Activated naive CD8-positive, alpha-beta T cell treated with anti-CD3 and anti-CD28 coated beads, Interleukin-2, amount 50 U/mL, for 24 hours (primary cell): ENCODE measurements at regions not wholly inside any gene's neighbourhood (a gene's known extent, or its start where the extent isn't known, plus 50 kb on each side); places are given as distances from the start of the nearest gene placed in this dataset.

Source experiments
- ATAC-seq: fragments of 150-1000 bp; cut with Tn5 transposase; one replicate; pipeline ENCODE4 v1.10.0; 2021
- DNase-seq: peaks from one replicate; pipeline ENCODE4 v3.0.0; 2021
- H3K27ac Mint-ChIP-seq: one replicate; pipeline ENCODE4 v1.8.0; 2021; ENCODE audit warnings: mild to moderate bottlenecking, mixed read lengths
- H3K27me3 Mint-ChIP-seq: one replicate; pipeline ENCODE4 v1.8.0; 2021; ENCODE audit warnings: mixed read lengths
- H3K36me3 Mint-ChIP-seq: one replicate; pipeline ENCODE4 v1.8.0; 2021; ENCODE audit warnings: low read depth, mixed read lengths
- H3K4me1 Mint-ChIP-seq: one replicate; pipeline ENCODE4 v1.8.0; 2021; ENCODE audit warnings: mixed read lengths
- H3K4me3 Mint-ChIP-seq: one replicate; pipeline ENCODE4 v1.8.0; 2021; ENCODE audit warnings: mild to moderate bottlenecking, moderate library complexity, mixed read lengths
- H3K9me3 Mint-ChIP-seq: one replicate; pipeline ENCODE4 v1.8.0; 2021; ENCODE audit warnings: mixed read lengths

DNA sequence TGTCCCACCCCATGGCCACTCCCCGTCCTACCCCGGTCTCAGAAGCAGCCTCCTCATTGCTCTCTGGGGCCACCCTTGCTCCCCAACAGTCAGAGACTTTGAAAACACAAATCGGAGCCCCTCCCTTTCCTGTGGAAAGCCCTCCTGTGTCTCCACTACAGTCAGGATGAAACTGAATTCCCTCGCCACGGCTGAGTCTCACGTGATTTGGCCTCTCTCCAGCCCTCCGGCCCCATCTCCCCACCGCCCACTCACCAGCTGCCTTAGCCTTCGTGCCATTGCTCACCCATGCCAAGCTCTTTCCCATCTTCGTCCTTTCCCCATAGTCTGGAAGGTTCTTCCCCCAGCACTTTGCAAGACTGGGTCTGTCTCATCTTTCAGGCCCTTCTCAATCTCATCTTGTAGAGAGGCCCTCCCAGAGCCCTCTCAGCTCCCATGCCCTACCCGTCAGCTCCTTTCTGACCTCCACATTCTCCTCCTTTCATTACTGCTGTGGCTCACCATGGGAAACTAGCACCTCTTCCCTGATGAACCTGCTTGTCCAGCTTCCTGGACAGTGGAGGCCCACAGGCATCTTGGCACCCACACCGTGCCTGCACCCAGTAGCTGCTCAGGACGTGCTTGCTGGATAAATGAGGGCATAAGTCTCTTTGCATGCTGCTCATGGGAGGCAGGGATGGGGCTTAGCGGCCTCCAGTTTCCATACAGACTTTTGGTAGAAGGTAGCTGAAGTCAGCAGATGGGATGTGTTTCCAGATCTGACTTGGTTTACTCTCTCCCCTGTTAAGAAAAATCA lies 126.4 kb upstream of the COL5A1 start:
- Mint-ChIP-seq H3K4me1 (no peaks in the 10 kb centered on the region), H3K27ac (no peak overlapping the region), H3K9me3 (no peaks in the 10 kb centered on the region), H3K4me3 (no peak overlapping the region), H3K36me3 (no peaks in the 10 kb centered on the region), H3K27me3 (peaks cover 7% of the 10 kb centered on the region)
- DNase-seq (no peak), ATAC-seq (no peak)

DNA sequence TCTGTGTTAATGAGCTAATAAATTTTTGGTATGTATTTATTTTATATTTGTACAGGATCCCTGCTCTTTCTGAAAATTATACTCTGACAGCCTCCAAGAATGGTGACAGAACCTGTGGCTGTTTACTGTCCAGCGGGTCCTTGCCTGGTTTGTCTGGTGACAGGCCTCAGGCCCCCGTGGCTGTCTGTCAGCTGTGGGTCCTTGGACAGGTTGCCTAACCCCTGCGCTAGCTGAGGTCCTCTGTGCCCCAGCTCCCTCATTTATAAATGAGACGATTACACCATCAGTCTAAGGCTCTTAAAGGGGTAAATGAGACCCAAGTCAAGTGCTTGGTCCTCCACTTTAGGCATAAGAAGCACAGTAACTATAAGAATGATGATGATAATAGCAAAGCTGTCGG lies 125.1 kb upstream of the COL5A1 start:
- Mint-ChIP-seq H3K27ac (no peak overlapping the region), H3K9me3 (no peaks in the 10 kb centered on the region), H3K4me3 (no peak overlapping the region), H3K36me3 (no peaks in the 10 kb centered on the region), H3K27me3 (peaks cover 7% of the 10 kb centered on the region), H3K4me1 (no peaks in the 10 kb centered on the region)
- DNase-seq = no peak
- no peak for ATAC-seq

DNA sequence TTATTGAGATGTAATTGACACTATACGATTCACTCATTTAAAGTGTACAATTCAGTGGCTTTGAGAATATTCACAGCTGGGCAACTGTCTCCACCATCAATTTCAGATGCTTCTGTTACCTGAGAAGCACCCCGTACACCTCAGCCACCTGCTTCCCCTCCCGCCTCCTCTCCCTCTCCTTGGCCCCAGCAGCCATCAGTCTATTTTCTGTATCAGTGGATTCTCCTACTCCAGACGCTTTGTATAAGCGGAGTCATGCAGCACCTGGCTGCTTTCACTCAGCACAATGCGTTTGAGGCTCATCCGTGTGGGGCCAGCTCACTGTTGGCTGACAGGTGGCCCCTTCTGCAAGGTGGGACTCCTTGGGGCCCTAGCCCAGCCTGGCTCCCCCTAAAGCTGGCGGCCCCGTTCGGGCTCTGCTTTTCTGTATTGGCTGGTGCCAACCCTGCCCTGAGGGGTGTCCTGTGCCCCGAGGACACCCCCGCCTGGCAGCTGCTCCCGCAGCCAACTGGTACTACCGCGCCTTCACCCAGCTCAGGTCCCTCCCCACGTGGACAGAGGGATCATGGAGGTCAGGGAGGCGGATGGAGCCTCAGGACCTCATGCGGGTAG lies 124.4 kb upstream of the COL5A1 start:
- Mint-ChIP-seq H3K4me1 (no peaks in the 10 kb centered on the region), H3K36me3 (no peaks in the 10 kb centered on the region), H3K9me3 (no peaks in the 10 kb centered on the region), H3K4me3 (no peak overlapping the region), H3K27ac (no peak overlapping the region), H3K27me3 (peaks cover 7% of the 10 kb centered on the region)
- ATAC-seq (no peak), DNase-seq (no peak)

DNA sequence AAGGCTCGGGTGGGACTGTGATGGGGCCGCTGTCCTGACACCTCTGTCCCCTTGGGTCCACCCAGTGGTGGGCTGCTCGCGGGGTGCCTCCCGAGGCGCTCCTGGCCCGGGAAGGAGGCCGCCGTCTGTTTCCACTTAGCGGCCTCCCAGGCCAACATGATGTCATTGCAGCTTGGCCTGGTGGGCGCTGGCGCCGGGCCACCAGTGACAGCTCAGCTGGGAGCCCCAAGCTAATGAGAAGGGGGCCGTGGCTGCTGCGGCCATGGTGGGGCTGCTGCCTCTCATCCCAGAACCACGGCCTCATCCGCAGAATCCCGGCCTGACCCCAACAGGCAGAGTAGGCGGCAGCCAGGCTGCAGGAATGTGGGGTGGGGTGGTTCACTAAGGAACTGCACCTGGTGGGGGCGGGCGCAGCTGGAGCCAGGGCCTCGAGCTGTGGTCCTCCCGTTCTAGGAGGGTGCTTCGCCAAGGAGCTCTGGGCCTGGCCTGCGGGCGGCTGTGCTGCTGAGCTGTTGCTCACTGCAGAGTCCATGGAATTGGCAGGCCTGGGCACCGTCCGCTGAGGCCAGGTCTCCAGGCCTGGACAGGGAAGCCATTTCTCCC lies 123.5 kb upstream of the COL5A1 start:
- H3K27ac Mint-ChIP-seq = no peak overlapping the region
- no peak for ATAC-seq
- DNase-seq = no peak
- H3K27me3 Mint-ChIP-seq = peaks cover 7% of the 10 kb centered on the region
- H3K4me1 Mint-ChIP-seq = no peaks in the 10 kb centered on the region
- H3K4me3 Mint-ChIP-seq = no peak overlapping the region
- no peaks in the 10 kb centered on the region for H3K9me3 Mint-ChIP-seq
- no peaks in the 10 kb centered on the region for H3K36me3 Mint-ChIP-seq

DNA sequence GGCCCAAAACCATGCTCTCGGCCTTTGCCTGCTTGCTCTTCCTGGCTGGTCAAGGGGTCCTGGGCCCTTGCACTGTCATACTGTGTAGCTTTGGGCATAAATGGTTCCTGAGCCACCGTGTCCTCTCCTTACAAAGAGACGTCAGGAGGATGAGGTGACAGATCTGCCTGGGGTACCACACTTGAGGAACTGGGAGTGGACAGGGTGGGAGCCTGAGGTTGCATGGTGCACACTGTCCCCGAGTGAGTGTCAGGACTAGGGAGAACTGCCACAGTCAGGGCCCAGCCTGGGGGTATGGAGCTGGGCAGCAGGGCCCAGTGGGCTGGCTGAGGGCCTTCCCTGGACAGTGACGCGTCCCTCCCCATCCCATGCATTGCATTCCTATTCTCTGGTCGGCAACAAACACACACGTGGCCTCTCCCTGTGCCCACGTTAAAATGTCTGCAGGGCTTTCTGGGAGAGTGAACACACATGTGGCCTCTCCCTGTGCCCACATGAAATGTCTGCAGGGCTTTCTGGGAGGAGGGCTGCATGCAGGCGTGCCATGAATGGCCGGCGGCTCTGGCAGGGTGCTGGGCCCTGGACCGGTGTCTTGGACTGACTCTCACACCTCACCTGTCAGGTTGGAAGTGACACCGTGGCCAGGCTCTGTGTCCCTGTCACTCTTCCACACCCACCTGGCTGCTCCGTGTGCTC lies 122.1 kb upstream of the COL5A1 start:
- Mint-ChIP-seq H3K4me1 (no peaks in the 10 kb centered on the region), H3K27ac (no peak overlapping the region), H3K36me3 (no peaks in the 10 kb centered on the region), H3K9me3 (no peaks in the 10 kb centered on the region), H3K27me3 (peaks cover 4% of the 10 kb centered on the region), H3K4me3 (no peak overlapping the region)
- DNase-seq (no peak), ATAC-seq (no peak)

DNA sequence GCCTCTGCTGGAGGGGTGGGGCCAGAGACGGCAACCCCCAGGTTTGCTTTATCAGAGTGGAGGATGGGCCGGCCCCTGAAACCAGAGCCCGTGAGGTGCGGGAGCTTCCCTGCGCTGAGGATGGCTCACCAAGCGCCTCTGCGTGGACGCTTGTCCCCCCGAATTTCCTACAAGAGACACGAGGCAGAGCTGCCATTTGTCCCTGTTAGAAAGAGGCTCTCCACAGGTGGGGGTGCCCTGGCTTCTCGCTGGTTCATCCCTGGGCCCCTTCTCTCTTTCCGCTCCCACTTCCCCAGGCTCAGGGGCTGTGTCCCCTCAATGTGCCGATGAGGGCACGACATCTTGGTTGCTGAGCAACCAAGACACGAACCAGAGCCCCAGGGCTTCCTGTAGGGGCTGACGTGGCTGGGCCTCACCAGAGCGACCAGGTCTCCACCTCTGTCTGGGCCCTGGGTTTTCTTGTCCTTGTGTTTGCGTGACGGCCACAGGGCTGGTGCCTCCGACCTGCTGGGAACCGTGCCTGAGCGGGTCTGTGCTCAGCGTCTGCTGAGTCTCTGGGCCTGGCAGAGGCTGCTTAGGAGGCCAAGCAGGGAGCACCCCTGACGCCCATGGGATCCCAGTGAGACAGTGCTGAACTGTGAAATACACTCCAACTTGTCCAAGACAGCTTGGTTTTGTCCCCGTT lies 119.6 kb upstream of the COL5A1 start:
- Mint-ChIP-seq H3K27ac (no peak overlapping the region), H3K27me3 (peaks cover 3% of the 10 kb centered on the region), H3K4me3 (no peak overlapping the region), H3K36me3 (no peaks in the 10 kb centered on the region), H3K9me3 (no peaks in the 10 kb centered on the region), H3K4me1 (no peaks in the 10 kb centered on the region)
- DNase-seq (no peak), ATAC-seq (no peak)

DNA sequence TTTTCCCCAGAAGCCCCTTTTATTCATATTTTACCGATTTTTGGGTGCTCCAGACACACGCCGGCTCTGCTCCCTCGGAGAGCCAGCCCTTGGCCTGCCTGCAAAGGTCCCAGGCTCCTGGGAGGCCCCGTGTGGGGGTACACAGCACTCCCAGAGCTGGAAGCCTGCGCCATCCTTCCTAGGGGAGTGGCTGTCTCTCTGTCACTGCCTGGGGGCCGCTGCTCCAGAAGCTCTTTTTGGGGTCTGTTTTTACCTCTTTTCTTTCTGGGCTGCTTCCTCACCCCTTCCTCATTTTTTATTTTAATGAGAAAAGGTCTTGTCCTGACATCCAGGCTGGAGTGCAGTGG lies 119.1 kb upstream of the COL5A1 start:
- ATAC-seq (no peak), DNase-seq (no peak)
- peaks cover 5% of the 10 kb centered on the region for H3K27me3 Mint-ChIP-seq
- no peaks in the 10 kb centered on the region for H3K36me3 Mint-ChIP-seq
- H3K27ac Mint-ChIP-seq = no peak overlapping the region
- no peaks in the 10 kb centered on the region for H3K4me1 Mint-ChIP-seq
- H3K9me3 Mint-ChIP-seq = no peaks in the 10 kb centered on the region
- H3K4me3 Mint-ChIP-seq = no peak overlapping the region

DNA sequence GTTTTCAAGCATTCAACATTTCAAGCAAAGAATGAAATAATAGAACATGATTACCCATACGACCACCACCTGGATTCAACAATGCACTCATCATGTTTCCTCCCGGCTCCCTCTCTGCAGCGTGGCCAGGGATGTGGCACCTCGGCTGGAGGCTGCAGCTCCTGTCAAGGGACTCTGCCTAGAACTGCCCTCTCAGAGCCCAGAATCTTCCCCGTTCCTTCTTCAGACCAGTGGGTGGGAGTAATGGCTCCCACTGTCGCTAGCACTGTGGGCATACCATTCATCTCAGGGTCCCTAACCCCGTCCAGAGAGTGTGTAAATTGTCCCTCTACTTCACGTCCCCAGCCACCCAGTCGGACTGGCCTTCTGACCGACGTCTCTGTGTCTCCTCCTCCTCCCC lies 118.6 kb upstream of the COL5A1 start:
- Mint-ChIP-seq H3K4me1 (no peaks in the 10 kb centered on the region), H3K27me3 (peaks cover 5% of the 10 kb centered on the region), H3K4me3 (no peak overlapping the region), H3K36me3 (no peaks in the 10 kb centered on the region), H3K27ac (no peak overlapping the region), H3K9me3 (no peaks in the 10 kb centered on the region)
- ATAC-seq = no peak
- no peak for DNase-seq

DNA sequence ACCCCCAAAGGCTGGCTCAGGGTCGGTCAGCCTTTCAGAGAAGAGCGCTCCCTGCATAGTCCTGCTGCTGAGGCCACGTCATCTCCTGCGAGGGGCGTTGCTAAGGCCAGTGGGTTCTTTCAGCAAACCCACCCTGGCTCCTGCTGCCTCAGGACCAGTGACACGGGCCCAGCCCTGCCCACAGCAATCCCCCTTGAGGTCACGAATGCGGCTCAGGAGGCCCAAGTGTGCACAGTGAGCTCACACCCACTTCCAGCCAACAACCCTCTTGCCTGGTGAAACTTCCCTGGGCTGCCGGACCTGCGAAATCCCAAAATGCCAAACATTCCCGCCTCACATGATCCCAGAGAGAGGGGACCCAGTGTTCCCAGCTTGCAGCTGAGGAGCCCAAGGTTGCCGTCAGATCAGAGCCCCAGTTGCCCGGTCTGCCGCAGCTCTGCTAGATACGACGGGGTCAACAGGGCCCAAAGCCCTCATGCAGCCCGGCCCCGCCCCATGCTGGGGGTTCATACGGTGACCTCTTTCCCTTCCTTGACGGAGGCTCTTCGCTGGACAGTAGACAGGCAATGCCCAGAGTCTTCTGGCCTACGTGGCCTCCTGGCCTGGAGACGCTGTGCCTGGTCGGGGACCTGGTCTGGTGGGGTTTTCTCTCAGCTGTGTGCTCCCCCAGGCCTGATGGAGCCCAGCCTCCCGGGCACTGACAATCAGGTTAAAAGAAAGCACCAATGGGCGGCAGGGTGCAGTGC lies 116.4 kb upstream of the COL5A1 start:
- no peak overlapping the region for H3K27ac Mint-ChIP-seq
- H3K9me3 Mint-ChIP-seq = peaks cover 9% of the 10 kb centered on the region
- H3K4me3 Mint-ChIP-seq = no peak overlapping the region
- no peak for DNase-seq
- ATAC-seq = no peak
- no peaks in the 10 kb centered on the region for H3K36me3 Mint-ChIP-seq
- H3K27me3 Mint-ChIP-seq = peaks cover 5% of the 10 kb centered on the region
- H3K4me1 Mint-ChIP-seq = no peaks in the 10 kb centered on the region

DNA sequence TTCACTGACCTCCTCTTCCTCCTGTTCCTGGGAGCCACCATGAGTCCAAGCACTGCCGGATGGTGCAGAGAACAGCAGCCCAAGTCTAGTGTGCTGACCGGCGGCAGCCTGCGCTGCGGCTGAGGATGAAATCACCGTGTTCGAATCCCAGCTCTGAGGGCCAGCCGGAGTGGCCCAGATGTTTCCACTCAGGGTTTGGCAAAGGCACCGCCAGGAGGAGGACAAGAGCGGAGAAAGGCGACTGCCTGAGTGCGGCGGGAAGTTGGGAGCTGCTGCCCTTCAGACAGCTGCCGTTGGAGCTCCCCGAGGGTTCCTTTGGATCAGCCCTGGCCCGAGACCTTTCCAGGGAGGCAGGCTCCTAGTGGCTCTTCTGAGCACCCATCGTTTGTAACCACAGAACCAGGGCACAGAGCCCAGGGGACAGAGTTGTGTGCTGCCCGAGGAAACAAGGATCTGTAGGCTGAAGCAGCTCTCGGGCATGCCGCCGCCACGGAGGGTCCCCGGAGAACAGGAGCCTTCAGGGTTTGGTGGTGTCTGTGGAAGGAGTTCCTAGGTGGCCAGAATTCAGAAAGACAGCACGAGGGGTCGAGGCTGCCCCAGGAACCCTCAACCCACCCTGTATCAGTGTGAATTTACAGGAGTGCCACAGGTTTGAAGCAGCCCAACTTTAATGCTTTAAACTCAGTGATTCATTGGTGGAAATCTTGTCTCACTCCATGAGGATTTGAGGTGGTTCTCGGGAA lies 115.6 kb upstream of the COL5A1 start:
- H3K4me3 Mint-ChIP-seq = no peak overlapping the region
- ATAC-seq (no peak), DNase-seq (no peak)
- peaks cover 15% of the 10 kb centered on the region for H3K9me3 Mint-ChIP-seq
- H3K27me3 Mint-ChIP-seq = peaks cover 5% of the 10 kb centered on the region
- H3K4me1 Mint-ChIP-seq = no peaks in the 10 kb centered on the region
- no peak overlapping the region for H3K27ac Mint-ChIP-seq
- H3K36me3 Mint-ChIP-seq = no peaks in the 10 kb centered on the region

DNA sequence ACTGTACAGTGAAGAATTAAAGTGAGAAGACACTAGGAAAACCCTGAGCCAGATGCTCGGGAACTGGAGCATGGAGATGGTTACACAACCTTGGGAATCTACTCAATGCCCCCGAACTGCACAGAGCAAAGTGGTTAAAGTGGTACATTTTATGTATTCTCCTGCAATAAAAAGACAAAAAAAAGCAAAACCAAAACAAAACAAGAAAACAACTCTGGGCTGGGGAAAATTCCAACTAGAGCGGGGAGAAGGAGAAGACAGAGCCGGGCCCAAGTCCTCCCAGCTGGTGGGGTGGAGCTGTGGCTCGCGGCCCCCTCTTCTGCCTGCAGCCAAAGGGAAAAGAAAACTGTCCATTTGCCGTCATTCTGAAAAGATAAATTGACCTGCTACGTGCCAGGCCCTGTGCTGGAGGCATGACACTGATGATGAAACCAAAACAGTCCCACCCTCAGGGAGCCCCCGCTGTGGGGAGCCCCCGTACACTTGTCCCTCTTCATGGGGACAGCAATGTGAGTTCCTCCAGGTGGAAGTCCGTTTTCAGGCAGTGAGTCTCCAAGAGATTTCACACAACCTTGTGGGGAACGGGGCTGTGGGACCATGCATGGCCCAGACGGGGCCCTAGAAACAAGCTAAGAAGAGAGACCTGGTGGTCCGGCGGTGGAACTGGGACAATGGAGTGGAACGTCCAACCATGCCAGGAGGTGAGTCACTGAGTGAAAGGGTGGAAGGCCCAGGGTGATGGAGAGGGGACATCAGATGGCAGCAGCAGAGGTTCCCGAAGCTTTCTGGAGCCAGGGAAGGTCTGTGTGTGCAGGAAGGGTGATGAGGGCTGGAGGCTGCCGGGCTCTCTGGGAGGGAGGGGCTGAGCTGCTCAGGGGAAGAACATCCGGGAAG lies 114.8 kb upstream of the COL5A1 start:
- ATAC-seq (no peak), DNase-seq (no peak)
- Mint-ChIP-seq H3K4me1 (no peaks in the 10 kb centered on the region), H3K9me3 (peaks cover 15% of the 10 kb centered on the region), H3K27ac (no peak overlapping the region), H3K27me3 (peaks cover 5% of the 10 kb centered on the region), H3K36me3 (no peaks in the 10 kb centered on the region), H3K4me3 (no peak overlapping the region)

DNA sequence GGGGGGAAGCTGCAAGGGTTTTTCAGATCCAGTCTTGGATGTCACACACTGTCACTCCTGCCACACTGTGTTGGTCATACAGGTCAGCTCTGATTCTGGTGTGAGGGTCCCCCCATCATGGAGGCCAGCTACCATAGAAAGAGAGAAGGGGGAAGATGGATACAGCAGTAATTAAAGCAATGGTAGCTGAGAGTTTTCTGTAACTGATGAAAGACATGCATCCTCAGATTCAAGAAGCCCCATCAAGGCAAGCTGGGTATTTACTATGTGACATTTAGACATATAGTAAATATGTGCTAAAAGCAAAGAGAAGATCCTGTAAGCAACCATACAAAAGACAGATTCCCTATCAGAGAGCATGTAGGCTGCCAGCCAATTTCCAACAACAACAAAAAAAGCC lies 110.9 kb upstream of the COL5A1 start:
- ATAC-seq = no peak
- DNase-seq = no peak
- Mint-ChIP-seq H3K4me1 (no peaks in the 10 kb centered on the region), H3K4me3 (no peak overlapping the region), H3K27me3 (peaks cover 5% of the 10 kb centered on the region), H3K36me3 (no peaks in the 10 kb centered on the region), H3K9me3 (peaks cover 15% of the 10 kb centered on the region), H3K27ac (no peak overlapping the region)
